GM12891 (cell line): ENCODE measurements at regions not wholly inside any gene's neighbourhood (a gene's known extent, or its start where the extent isn't known, plus 50 kb on each side); places are given as distances from the start of the nearest gene placed in this dataset.

Source experiments
- POLR2A ChIP-seq: IDR thresholded peaks from 2 replicates; pipeline ENCODE4 v1.6.1; 2011; ENCODE audit warnings: low read depth, low read length, control low read depth
- POLR2AphosphoS5 ChIP-seq: IDR thresholded peaks from 2 replicates; pipeline ENCODE4 v1.6.1; 2011; ENCODE audit warnings: low read depth, low read length, control low read depth

- no peak for TF ChIP-seq POLR2AphosphoS5
- TF ChIP-seq POLR2A: no peak
Measured at GRCh38 chr5:29899583-29899982, 1293.9 kb upstream of the CDH6 start.
